GM18951 (cell line): ENCODE measurements at regions not wholly inside any gene's neighbourhood (a gene's known extent, or its start where the extent isn't known, plus 50 kb on each side); places are given as distances from the start of the nearest gene placed in this dataset.
"Not testable (repeated sequence)": the region's sequence is repeated elsewhere in the genome, so short reads cannot be mapped to it uniquely, and the experiment has no call there.

ENCODE experiments used
- in situ Hi-C: fragments of 300-500 bp; cut with MboI; formaldehyde crosslinking; loops from one replicate; pipeline ENCODE4 v1.12.0; 2022; ENCODE audit warnings: low sequenced_read_pairs, mixed read lengths, inconsistent platforms; ENCODE audit not compliant: unreplicated experiment

GRCh38 chr2:111430817-111431661, 310.3 kb downstream of the BCL2L11 start:
- in situ Hi-C loops = not testable (repeated sequence)

DNA sequence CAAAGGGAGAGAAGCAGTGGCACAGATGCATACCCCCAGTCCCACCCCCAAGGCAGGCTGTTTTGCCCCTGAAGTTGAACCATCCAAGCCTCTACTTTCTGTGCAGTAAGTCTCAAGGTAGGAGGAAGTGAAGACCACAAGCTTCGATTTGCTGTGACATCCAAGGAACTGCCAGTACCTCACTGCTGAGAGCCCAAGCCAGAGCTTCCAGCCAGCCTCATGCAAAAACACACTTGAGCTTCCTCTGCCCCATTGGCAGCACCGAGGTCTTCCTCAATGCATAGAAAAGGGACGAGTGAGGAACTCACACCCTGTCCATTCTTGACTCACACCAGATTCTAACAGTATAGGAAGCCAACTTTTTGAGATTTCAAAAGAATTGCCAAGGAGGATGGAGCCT, 311.7 kb downstream of the BCL2L11 start:
- in situ Hi-C loops = not testable (repeated sequence)

- in situ Hi-C loops = not testable (repeated sequence)
These were observed 312.3 kb downstream of the BCL2L11 start for GRCh38 chr2:111432916-111433499.

GRCh38 chr2:111433892-111434607, 313.3 kb downstream of the BCL2L11 start:
- in situ Hi-C loops = not testable (repeated sequence)

- in situ Hi-C loops = not testable (repeated sequence)
These were observed 313.9 kb downstream of the BCL2L11 start for GRCh38 chr2:111434608-111434939.

- in situ Hi-C loops = not testable (repeated sequence)
These were observed 315.0 kb downstream of the BCL2L11 start for GRCh38 chr2:111435553-111436310.

DNA sequence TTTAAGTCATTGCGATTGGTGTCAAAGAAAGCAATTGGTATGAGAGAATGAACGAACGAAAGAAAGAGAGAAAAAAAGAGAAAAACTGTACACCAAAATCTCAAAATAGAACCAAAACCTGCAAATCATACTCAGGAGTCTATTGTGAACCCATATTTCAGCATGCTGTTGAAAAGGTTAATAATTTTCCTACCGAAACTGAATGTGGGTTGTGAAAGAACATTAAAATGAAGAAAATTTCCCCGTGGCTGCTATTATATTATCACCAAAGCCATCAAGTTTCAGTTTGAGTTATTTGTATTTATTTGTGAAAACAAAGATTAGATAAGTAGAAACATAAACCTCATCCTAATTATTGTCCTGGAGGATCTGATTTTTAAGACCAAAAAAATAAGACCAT, 315.7 kb downstream of the BCL2L11 start:
- in situ Hi-C loops = not testable (repeated sequence)

DNA sequence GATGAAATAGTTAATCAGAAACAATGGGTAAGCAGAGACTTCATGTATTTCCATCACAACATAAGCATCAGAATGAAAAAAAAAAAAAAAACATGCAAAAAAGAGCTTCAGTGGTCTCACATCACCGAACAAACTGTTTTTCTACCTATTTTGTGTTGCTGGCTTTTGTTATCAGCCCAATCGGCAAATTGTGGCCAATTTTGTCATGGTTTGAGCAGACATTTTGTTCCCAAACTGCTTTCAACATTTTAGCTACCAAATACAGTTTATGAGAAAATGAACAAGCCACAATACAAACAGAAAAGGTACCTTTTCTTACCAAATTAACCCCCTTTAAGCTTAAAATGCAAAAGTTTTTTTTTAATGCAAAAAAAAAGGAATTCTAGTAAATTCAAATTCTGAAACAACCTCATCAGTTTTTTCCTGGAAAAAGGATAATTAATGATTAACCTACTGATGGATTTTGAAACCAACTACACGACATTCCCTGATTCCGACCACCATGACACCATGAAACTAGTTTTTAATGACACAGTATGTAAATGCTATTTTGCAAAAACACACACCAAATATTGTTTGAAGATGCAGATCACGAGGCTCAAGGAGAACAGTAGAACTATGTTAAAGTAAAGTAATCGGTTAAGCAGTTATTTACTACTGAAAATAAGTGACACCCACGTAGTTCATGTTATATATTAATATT, 316.7 kb downstream of the BCL2L11 start:
- in situ Hi-C loops = not testable (repeated sequence)

GRCh38 chr2:111438161-111438560, 317.4 kb downstream of the BCL2L11 start:
- in situ Hi-C loops = not testable (repeated sequence)

- in situ Hi-C loops = not testable (repeated sequence)
These were observed 318.5 kb downstream of the BCL2L11 start for GRCh38 chr2:111439237-111439636.

- in situ Hi-C loops = not testable (repeated sequence)
These were observed 320.9 kb downstream of the BCL2L11 start for GRCh38 chr2:111441614-111442013.

GRCh38 chr2:111442767-111443454, 322.2 kb downstream of the BCL2L11 start:
- in situ Hi-C loops = not testable (repeated sequence)

- in situ Hi-C loops = not testable (repeated sequence)
These were observed 323.8 kb downstream of the BCL2L11 start for GRCh38 chr2:111444516-111444915.

- in situ Hi-C loops = not testable (repeated sequence)
These were observed 324.6 kb downstream of the BCL2L11 start for GRCh38 chr2:111445191-111445929.

GRCh38 chr2:111445941-111446340, 325.2 kb downstream of the BCL2L11 start:
- in situ Hi-C loops = not testable (repeated sequence)

DNA sequence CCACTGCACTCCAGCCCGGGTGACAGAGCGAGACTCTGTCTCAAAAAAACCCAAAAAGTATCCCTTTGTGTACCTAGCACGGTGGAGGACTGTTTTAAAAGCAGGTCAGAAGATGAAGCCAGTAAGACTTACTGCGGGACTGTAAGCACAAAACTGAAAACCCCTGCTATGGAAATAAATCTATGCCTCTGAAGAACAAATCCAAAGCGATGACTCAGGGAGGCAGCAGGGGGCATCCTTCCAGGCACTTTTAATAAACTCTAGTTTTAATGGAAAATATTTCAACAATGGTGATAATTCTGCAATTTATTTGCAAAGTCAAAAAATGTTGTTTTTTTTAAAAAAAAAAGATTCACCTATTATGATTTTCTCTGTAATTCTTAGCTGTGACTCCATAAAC, 326.8 kb downstream of the BCL2L11 start:
- in situ Hi-C loops = not testable (repeated sequence)

GRCh38 chr2:111448796-111449195, 328.1 kb downstream of the BCL2L11 start:
- in situ Hi-C loops = not testable (repeated sequence)

DNA sequence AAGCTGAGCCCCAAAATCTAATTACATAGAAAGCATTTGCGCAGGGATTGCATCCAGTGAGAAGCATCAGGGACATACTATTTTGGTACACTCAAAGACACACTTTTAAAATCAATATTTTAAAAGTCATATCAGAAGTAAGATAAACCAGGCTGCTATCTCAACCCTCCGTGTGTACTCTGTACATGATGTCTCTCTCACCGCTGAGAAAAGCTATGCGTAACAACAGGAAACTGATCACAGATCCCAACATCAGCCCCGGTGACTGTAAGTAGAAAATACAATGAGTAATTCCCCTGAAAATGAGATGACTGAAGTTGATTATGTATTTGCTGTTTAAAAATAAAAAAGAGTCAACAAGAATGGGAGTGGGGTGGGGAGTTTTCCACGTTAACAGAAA, 329.8 kb downstream of the BCL2L11 start:
- in situ Hi-C loops = not testable (repeated sequence)
